Stimulated activated CD8-positive, alpha-beta memory T cell treated with anti-CD3 and anti-CD28 coated beads, Interleukin-12 subunit alpha, Interleukin-12 subunit beta, amount 100 ng/mL, for 24 hours (primary cell): ENCODE measurements at regions not wholly inside any gene's neighbourhood (a gene's known extent, or its start where the extent isn't known, plus 50 kb on each side); places are given as distances from the start of the nearest gene placed in this dataset.
"Not testable (repeated sequence)": the region's sequence is repeated elsewhere in the genome, so short reads cannot be mapped to it uniquely, and the experiment has no call there.

Experiments
- DNase-seq: peaks from one replicate; pipeline ENCODE4 v3.0.0-alpha.2; 2020; ENCODE audit errors: extremely low read depth

GRCh38 chr2:16464641-16465040, 201.0 kb downstream of the CYRIA start:
- DNase-seq: no peak

- DNase-seq: no peak
These were observed 202.7 kb downstream of the CYRIA start for GRCh38 chr2:16462958-16463357.

GRCh38 chr2:16461672-16462071, 204.0 kb downstream of the CYRIA start:
- no peak for DNase-seq

GRCh38 chr2:16459606-16460005, 206.0 kb downstream of the CYRIA start:
- DNase-seq: no peak

- no peak for DNase-seq
These were observed 211.0 kb downstream of the CYRIA start for GRCh38 chr2:16454621-16455020.

GRCh38 chr2:16452123-16452522, 213.5 kb downstream of the CYRIA start:
- no peak for DNase-seq

- DNase-seq: no peak
These were observed 218.9 kb downstream of the CYRIA start for GRCh38 chr2:16446706-16447105.

- no peak for DNase-seq
These were observed 222.7 kb downstream of the CYRIA start for GRCh38 chr2:16442971-16443370.

- DNase-seq: no peak
These were observed 224.2 kb downstream of the CYRIA start for GRCh38 chr2:16441431-16441830.

- DNase-seq: no peak
These were observed 224.7 kb downstream of the CYRIA start for GRCh38 chr2:16440898-16441297.

- no peak for DNase-seq
These were observed 226.9 kb downstream of the CYRIA start for GRCh38 chr2:16438613-16439321.

- DNase-seq: no peak
These were observed 228.4 kb downstream of the CYRIA start for GRCh38 chr2:16437189-16437588.

- no peak for DNase-seq
These were observed 231.2 kb downstream of the CYRIA start for GRCh38 chr2:16434393-16434792.

GRCh38 chr2:16430846-16431245, 234.8 kb downstream of the CYRIA start:
- DNase-seq: no peak

- no peak for DNase-seq
These were observed 236.0 kb downstream of the CYRIA start for GRCh38 chr2:16429431-16430145.

- no peak for DNase-seq
These were observed 236.6 kb downstream of the CYRIA start for GRCh38 chr2:16429002-16429401.

GRCh38 chr2:16425462-16426336, 239.9 kb downstream of the CYRIA start:
- DNase-seq: no peak

GRCh38 chr2:16420421-16420820, 245.2 kb downstream of the CYRIA start:
- DNase-seq: no peak

- DNase-seq: no peak
These were observed 247.9 kb downstream of the CYRIA start for GRCh38 chr2:16417726-16418125.

- DNase-seq: no peak
These were observed 249.0 kb downstream of the CYRIA start for GRCh38 chr2:16416651-16417050.

- not testable (repeated sequence) for DNase-seq
These were observed 249.8 kb downstream of the CYRIA start for GRCh38 chr2:16415861-16416260.

- no peak for DNase-seq
These were observed 251.7 kb downstream of the CYRIA start for GRCh38 chr2:16413947-16414346.
